Nephron (organoid): ENCODE measurements at regions not wholly inside any gene's neighbourhood (a gene's known extent, or its start where the extent isn't known, plus 50 kb on each side); places are given as distances from the start of the nearest gene placed in this dataset.

Source experiments
- H3K27ac Mint-ChIP-seq, 3 experiments: 2 replicates each; pipeline ENCODE4 v1.8.0; 2020; ENCODE audit warnings: mixed read lengths in 3 of 3, mild to moderate bottlenecking in 2 of 3, moderate library complexity in 1 of 3
- H3K27me3 Mint-ChIP-seq: 2 replicates; pipeline ENCODE4 v1.8.0; 2021; ENCODE audit warnings: low read depth, mild to moderate bottlenecking, moderate library complexity, mixed read lengths
- H3K36me3 Mint-ChIP-seq: 2 replicates; pipeline ENCODE4 v1.8.0; 2020; ENCODE audit warnings: low read depth, mixed read lengths
- H3K4me1 Mint-ChIP-seq: 2 replicates; pipeline ENCODE4 v1.8.0; 2020; ENCODE audit warnings: mixed read lengths
- H3K4me3 Mint-ChIP-seq, 3 experiments: 2 replicates each; pipeline ENCODE4 v1.8.0; 2020; ENCODE audit warnings: mild to moderate bottlenecking in 3 of 3, mixed read lengths in 3 of 3, moderate library complexity in 2 of 3
- H3K9me3 Mint-ChIP-seq: 2 replicates; pipeline ENCODE4 v1.8.0; 2020; ENCODE audit warnings: mixed read lengths
- TF ChIP-seq, protein P1 (sequence below), 3 experiments: fragments of 200-600 bp; sonication (generic); IDR thresholded peaks; one replicate each; pipeline ENCODE4 v1.5.0; 2021; ENCODE audit warnings: antibody characterized with exemption in 3 of 3; ENCODE audit not compliant: unreplicated experiment in 3 of 3

DNA sequence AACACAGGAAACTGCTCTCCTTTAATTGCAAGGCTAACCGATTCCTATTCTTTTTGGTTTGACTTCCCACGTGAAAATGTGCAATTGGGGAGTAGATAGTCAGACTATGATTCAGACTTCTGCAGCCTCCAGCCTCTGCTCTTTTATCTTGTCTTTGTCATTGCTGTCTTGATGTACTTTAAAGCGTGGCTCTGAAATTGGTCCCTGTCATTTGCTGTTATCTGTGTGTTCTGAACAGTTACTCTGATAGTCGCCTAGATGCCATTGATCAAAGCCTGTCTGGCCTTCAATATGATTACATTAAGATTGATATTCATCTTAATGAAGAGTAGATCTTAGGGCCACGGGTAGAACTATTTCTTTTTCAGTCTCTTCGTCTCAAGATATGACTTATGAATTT lies 799.2 kb downstream of the REEP3 start:
- H3K36me3 Mint-ChIP-seq, result no peaks in the 10 kb centered on the region
- H3K9me3 Mint-ChIP-seq, result no peaks in the 10 kb centered on the region
- H3K4me3 Mint-ChIP-seq, result no peak overlapping the region

GRCh38 chr10:64329510-64329909 lies 808.3 kb downstream of the REEP3 start:
- TF ChIP-seq, protein P1, sequence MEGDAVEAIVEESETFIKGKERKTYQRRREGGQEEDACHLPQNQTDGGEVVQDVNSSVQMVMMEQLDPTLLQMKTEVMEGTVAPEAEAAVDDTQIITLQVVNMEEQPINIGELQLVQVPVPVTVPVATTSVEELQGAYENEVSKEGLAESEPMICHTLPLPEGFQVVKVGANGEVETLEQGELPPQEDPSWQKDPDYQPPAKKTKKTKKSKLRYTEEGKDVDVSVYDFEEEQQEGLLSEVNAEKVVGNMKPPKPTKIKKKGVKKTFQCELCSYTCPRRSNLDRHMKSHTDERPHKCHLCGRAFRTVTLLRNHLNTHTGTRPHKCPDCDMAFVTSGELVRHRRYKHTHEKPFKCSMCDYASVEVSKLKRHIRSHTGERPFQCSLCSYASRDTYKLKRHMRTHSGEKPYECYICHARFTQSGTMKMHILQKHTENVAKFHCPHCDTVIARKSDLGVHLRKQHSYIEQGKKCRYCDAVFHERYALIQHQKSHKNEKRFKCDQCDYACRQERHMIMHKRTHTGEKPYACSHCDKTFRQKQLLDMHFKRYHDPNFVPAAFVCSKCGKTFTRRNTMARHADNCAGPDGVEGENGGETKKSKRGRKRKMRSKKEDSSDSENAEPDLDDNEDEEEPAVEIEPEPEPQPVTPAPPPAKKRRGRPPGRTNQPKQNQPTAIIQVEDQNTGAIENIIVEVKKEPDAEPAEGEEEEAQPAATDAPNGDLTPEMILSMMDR (IDR thresholded peaks at IDR 0.05; ENCODE audit: unreplicated experiment in 3 of 3), result no peak
- Mint-ChIP-seq H3K27me3 (no peaks in the 10 kb centered on the region), H3K4me3 (no peak overlapping the region), H3K9me3 (peaks cover 8% of the 10 kb centered on the region), H3K36me3 (peaks cover 6% of the 10 kb centered on the region), H3K27ac (no peak overlapping the region), H3K4me1 (no peaks in the 10 kb centered on the region)

More for the DNA sequence above, 799.2 kb downstream of the REEP3 start:
- TF ChIP-seq, protein P1 (IDR thresholded peaks at IDR 0.05; ENCODE audit: unreplicated experiment in 3 of 3), result no peak
- H3K4me1 Mint-ChIP-seq, result no peaks in the 10 kb centered on the region
- no peak overlapping the region for H3K27ac Mint-ChIP-seq
- no peaks in the 10 kb centered on the region for H3K27me3 Mint-ChIP-seq

DNA sequence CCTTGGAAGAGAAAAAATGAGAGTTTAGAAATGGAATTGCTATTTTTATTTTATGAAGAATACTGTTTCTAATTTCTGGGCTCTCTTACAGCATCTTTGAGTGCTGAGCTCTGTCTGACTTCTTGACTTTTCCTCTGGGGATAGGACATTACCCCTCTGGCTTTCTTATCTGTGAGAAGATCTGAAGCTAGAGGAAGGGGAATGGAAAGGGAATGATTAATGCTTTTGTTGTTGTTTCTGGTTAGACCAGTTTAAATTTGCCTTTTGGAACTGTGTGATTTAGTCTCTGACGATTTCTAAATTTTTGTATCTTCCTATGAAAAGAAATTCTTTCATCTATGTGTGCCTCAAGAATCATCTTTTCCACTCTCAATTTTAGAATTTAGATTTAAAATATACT lies 811.4 kb downstream of the REEP3 start:
- no peaks in the 10 kb centered on the region for H3K9me3 Mint-ChIP-seq
- H3K4me3 Mint-ChIP-seq, result no peak overlapping the region
- no peaks in the 10 kb centered on the region for H3K36me3 Mint-ChIP-seq
- TF ChIP-seq, protein P1 (IDR thresholded peaks at IDR 0.05; ENCODE audit: unreplicated experiment in 3 of 3), result no peak
- H3K4me1 Mint-ChIP-seq, result no peaks in the 10 kb centered on the region
- H3K27ac Mint-ChIP-seq, result no peak overlapping the region
- no peaks in the 10 kb centered on the region for H3K27me3 Mint-ChIP-seq

- Mint-ChIP-seq H3K4me3 (no peak overlapping the region), H3K27me3 (no peaks in the 10 kb centered on the region), H3K27ac (no peak overlapping the region), H3K9me3 (no peaks in the 10 kb centered on the region), H3K4me1 (no peaks in the 10 kb centered on the region), H3K36me3 (no peaks in the 10 kb centered on the region)
- TF ChIP-seq, protein P1 (IDR thresholded peaks at IDR 0.05; ENCODE audit: unreplicated experiment in 3 of 3), result no peak
These were observed 812.9 kb downstream of the REEP3 start for GRCh38 chr10:64334084-64334483.

GRCh38 chr10:64344211-64344610 lies 823.0 kb downstream of the REEP3 start:
- Mint-ChIP-seq H3K27ac (no peak overlapping the region), H3K9me3 (no peaks in the 10 kb centered on the region), H3K4me3 (no peak overlapping the region), H3K4me1 (no peaks in the 10 kb centered on the region), H3K27me3 (no peaks in the 10 kb centered on the region), H3K36me3 (no peaks in the 10 kb centered on the region)
- TF ChIP-seq, protein P1 (IDR thresholded peaks at IDR 0.05; ENCODE audit: unreplicated experiment in 3 of 3), result no peak

- no peak overlapping the region for H3K27ac Mint-ChIP-seq
- no peaks in the 10 kb centered on the region for H3K36me3 Mint-ChIP-seq
- no peaks in the 10 kb centered on the region for H3K4me1 Mint-ChIP-seq
- H3K4me3 Mint-ChIP-seq, result no peak overlapping the region
- no peaks in the 10 kb centered on the region for H3K9me3 Mint-ChIP-seq
- TF ChIP-seq, protein P1 (IDR thresholded peaks at IDR 0.05; ENCODE audit: unreplicated experiment in 3 of 3), result no peak
- no peaks in the 10 kb centered on the region for H3K27me3 Mint-ChIP-seq
These were observed 824.7 kb downstream of the REEP3 start for GRCh38 chr10:64345856-64346255.
